ENCODE measurements at regions not wholly inside any gene's neighbourhood (a gene's known extent, or its start where the extent isn't known, plus 50 kb on each side); places are given as distances from the start of the nearest gene placed in this dataset.
"Not testable (repeated sequence)": the region's sequence is repeated elsewhere in the genome, so short reads cannot be mapped to it uniquely, and the experiment has no call there.

DNA sequence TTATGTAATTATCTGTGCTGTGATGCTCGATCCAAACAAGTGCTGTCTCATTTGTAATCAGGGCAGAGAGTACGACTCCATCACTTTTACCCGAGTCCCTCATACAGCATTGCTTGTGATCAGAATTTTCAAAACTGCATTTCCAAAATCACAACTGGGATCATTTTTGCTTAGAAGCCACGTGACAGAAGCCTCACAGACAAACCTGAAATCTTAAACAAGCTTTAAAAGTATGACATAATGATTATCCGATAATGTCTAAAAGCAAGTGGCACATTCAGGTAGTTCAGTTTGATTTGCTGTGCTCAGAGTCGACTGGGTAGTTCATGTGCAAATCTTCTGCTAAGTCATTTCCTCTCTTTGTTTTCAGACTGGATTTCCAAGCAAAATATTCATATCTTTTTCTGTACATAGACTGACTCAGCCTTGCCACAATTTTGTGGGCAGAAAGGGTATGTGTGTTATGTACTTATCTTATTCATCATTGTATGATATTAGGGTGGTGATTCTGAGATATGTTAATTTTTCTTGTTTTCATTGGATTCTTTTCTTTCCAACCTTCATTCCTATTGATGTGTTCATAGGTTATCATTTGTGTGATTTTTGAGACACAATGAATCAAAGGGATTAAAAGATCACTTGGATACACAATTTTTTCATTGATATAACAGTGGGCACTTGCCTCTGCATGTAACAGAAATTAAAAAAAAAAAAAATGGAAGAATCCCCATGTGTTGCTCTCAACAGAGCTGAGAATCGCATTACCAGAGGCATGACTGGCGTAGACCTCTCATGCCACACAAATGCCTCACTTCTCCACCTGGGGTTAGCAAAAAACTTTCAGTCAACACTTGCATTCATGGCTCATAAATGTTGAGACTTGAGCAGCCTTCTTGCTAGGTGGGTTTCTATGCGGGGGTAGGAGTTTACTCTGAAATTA, 355.7 kb downstream of the LTN1 start:
- no peak for DNase-seq

DNA sequence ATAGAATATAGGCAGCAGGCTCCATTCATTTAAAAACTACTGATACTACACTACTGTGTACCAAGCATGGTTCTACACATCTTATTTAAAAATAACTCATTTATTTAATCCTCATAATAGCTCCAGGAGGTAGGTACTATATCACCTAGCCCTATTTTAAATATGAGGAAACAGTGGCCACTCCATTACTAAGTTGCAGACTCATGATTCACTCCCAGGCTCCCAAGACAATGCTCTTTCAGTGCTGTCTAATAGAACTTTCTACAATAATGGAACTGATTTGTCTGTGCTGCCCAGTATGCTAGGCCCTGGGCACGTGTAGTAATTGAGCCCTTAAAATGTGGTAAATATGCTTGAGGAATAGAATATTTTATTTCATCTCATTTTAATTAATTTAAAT, 357.1 kb downstream of the LTN1 start:
- no peak for DNase-seq

DNA sequence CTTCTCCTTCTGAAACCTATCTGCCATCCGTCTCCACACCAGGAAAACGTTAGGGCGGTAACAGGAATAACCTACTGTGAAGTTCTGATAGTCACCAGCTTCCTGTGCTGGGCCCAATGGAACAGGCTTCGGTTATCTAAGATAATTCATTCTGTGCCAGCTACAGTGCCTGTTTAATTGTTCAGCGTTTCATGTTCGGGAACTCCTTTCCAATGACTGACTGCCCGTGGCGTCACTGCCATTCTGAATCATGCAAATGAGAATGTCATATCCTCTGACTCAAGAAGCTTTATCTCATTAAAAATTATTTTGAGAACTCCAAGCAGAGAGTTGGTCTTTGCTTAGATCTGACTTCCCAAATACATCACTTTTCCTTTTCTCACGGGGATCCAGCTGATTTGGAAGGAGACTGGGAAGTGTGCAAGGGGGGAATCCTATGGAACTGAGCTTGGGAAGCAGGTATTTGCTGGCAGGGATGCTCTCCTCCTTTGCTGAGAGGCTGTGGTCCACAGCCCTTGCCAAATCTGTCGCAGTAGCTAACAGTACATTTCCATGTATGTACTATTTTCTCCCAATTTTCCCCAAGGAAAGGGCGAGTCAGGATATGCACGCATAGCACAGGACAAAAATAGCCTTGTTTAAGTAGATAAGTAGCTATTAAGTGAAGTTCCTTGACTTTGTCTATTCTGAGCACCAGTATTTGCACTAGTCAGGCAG, 358.7 kb downstream of the LTN1 start:
- DNase-seq = no peak

DNA sequence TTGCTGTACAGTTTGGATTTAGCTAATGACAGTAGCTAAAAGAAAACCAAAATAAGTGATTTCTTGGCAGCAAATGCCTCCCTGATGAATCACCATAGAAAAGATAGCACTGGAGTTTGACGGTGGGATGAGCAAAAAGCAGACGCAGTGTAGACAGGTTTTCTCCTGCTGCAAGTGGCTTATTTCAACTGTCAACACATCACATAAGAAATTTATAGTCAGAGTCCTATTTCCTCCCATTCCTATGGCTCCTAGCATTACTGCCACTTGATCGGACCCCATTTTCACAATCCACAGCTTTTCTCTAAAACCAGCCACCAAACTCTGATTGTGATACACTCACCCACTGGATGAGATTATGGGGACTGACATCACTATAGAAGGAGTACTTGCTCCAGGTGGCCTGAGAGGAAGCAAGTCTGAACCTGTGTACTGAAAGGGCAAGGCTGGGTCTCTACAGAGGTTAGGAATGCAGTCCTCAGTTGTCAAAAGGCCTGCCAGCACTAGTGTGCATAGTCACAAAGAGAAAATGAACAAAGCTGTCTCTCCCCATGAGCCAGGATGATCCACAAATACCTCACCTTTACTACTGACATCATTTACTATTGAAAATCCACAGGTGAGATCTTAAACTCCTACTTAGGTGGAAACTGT, 359.8 kb downstream of the LTN1 start:
- DNase-seq = no peak

DNA sequence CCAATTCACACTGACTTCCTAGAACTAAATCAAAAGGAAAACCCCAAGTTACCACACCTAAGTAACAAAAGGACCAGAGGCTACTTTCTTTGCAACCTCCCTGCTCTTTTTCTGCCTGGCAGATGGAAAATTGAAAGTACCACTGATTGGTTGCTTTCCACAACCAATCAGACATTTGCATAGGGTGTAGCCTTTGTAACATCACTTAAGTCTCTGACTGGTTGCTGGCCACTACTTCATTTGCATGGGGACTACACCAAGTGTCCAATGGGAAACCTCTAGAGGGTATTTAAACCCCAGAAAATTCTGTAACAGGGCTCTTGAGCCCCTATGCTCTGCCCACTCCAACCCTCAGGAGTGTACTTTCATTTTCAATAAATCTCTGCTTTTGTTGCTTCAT, 365.0 kb downstream of the LTN1 start:
- DNase-seq = no peak

DNA sequence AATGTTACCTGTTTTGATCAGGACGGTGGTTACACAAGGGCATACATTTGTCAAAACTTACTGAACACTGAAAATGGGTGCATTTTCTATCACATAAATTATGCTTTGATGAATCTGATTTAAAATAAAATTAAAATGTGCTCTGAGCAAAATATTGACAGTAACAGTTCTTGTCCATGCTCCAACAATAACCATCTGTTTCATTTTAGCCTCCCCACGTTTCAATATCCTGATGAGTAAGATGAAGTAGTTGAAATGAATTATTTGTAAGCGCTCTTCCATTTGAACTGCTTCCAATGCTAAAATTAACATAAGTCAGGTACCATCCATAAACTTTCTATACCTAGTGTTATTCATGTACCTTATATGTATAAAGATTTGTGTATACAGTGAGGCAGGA, 365.4 kb downstream of the LTN1 start:
- DNase-seq = no peak

DNA sequence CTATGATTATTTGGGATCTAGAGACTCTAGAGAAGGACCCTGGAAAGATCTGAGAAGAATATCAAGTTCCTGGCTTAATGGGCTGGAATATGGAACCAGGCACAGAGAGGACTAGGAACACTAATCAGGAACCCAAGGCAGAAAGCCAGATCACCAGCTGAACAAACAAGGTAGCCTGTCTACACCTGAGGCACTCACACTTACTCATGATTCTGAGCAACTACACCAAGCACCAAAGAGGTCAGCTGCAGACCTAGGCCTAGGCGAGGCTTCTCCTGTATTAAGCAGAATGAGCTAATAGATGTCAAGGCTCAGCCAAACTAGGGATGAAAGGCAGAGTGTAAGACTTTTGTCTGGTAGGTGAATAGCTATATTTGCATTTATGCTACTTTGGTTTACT, 368.1 kb downstream of the LTN1 start:
- DNase-seq = no peak

DNA sequence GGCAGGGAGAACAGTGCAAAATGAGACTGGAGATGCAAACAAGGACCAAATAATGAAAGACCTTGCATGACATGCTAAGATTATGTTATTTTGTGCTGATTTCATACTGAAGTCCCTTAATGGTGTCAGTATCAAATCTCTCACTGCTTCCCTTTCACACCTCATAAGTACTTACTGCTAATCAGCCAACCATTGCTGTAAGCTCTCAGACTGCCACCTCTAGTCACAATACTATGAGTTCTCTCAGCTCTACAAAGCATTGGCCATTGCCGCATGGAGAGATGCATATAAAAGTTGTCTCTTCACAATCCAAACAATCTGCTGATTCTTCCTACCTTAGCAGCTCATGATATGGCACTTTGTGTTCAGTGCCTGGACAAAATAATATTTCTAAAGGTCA, 375.4 kb downstream of the LTN1 start:
- no peak for DNase-seq

DNA sequence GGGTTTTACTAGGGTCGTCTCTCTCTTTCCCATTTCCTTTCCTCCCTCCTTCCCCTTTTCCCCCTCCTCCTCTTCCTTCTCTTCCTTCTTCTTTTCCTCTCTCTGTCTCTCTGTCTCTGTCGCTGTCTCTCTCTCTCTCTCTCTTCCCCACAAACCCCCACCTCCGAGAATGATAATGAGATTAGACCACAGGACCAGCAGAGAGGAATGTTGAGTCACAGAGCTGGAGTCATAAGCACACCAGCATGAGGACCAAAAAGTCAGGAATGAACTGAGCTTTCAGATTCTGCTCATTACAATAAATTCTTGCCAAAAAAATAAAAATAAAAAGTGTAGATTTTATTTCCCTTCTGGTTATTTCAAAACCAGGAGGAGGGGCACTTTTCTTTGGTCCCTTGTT, 377.4 kb downstream of the LTN1 start:
- DNase-seq = no peak

DNA sequence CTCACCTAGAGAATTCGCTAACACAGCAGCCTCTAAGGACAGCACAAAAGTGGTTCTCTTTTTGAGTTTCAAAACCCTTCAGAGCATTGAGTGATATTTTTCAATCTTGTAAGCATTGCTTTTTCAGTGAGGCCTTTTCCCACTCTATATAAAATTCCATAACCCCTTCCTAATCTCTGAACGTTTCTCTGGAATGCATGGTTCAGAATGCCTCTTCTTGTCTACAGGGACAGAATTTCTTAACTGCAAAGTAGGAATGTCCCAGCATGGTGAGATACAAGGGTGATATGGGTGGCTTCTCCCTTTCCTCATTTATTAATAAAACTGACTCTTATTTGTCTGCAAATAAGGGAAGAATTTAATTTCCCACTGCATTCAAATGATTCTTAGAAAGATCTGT, 377.9 kb downstream of the LTN1 start:
- DNase-seq = no peak

DNA sequence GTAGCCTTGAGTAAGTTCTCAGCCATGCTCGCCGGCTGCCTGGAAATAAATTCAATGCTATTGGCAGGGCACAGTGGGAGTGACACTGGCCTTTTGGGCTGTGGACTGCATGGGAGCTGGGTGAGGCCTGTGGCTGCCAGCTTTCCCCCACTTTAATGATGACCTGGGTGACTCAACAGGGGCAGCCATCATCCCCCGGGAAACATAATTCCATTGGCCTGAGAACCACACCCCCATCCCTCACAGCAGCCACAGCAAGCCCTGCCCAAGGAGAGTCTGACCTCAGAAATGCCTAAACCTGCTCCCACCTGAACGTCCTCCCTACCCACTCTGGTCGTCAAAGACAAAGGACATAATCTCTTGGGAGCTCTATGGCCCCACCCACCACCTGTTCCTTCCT, 384.0 kb downstream of the LTN1 start:
- no peak for DNase-seq

DNA sequence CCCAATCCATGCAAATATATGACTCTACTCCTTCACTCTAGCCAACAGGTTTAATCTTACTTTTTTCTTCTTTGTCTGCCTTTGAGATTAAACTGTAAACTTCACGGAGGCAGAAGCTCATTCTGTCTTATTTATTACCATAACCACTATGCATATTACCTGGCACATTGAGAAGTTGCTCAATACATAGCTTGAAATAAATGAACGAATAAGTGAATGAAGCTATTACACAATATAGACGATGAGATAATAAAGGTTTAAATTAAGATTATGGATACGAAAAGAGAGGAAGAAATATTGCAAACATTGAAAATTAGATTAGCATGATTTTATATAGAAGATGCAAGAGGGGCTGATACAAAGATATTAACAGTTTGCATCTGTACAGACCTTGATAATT, 385.1 kb downstream of the LTN1 start:
- no peak for DNase-seq

DNA sequence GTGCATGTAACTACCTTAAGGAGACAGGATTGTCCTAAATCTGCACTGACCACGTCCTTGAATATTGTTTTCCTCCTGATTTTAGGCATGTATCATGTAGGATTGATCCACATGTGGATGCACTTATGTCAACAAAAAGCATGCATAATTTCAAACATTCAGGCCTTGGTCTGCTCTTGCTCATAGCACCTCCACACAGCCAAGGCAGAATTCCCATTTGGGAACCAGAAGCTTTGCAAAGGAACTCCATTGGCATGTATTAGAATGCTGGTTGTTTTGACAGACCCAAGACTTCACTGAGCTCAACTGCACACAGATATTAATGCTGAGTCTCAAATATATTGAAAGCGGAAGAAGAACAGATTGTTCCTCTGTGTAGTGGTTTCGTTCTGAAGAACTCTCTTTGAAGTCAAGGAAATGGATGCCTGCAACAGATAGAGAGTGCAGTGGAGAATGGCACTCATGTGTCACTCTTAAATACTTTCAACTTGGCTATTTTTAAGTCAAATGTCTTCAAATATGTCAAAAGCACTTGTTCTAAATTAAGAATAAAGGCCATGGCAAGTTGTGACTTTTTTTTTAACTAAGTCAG, 387.6 kb downstream of the LTN1 start:
- DNase-seq = no peak

DNA sequence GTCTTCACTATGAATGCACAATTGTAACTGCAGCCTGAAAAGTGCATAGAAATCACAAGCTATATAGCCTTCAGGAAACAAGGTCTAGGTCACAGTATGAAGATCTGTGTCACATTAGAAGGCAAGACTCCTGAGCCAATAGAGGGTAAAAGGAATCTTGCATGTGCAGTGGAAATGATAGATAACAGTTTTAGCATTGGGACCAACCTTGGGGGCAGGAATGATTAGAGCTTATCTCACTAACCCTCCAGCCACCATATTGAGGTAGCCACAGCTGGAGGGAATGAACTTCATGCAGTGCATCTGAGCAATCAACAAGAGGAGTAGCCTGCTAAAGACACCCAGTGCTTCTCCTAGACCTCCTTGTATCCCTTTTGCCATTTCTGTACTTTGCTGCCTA, 390.1 kb downstream of the LTN1 start:
- no peak for DNase-seq

DNA sequence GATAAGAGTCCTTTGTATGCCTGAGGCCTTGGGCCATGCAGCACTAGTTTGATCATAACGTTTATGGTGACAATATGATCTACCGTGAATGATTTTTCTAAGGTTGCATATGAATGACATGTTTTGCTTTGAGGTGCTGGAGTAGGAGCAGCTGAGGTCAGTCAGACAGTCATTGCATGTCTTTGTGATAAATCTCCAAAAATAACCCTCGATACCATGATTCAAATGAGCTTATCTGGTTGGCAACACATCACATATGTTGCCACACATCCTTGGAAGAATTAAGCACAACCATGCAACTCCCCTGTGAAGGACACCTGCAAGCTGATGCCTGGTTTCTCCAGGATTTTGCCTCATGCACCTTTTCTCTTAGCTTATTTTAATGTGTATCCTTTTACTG, 394.5 kb downstream of the LTN1 start:
- DNase-seq = no peak

DNA sequence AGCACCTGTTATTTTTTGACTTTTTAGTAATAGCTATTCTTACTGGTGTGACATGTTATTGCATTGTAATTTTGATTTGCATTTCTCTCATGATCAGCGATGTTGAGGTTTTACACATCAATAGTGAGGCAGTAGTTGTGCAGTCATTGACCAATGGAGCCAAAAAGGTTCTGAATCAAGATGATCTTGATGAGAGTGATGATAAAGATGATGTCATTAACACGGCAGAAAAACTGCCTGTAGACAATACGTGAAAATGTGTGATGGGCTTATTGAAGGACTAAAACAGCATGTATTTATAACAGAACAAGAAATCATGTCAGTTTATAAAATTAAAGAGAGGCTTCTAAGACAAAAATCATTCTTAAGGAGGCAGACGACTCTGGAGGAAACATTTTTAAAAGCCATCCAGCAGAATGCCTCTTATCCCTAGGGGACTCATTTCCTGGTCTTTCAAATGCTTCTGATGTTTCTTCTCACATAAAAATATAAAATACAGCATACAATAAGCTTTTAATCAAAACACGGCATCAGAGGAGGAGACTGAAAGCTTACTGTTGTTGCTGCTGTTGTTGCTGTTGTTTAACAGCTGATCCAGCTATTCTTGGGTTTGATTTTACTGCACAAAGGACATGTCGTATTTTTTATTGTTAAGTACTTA, 400.3 kb downstream of the LTN1 start:
- DNase-seq = no peak

DNA sequence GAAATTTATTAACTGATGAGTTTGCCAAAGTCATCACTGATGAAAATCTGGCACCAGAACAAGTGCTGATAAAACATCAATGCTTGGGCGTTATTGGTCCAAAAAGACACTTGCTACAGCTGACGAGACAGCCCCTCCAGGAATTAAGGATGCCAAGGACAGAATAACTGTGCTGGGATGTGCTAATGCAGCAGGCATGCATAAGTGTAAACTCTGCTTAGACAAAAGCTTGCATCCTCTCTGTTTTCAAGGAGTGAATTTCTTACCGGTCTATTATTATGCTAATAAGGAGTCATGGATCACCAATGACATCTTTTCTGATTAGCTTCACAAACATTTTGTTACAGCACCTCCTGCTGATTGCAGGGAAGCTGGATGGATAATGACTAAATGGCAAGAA, 402.0 kb downstream of the LTN1 start:
- no peak for DNase-seq

DNA sequence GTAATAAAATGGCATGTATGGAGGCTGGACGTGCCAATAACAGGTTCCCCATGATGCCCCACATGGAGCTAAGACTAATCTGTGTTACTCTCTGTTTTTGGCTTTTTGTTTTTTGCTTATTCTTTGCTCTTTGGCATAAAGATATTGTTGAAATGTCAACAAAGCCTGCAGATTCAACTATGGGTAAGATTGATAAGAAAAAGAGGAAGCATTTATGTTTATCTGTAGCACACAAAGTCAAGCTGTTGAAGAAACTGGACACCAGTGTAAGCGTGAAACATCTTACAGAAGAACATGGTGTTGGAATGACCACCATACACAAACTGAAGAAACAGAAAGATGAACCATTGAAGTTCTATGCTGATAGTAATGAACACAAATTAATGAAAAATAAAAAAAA, 402.7 kb downstream of the LTN1 start:
- DNase-seq = no peak

DNA sequence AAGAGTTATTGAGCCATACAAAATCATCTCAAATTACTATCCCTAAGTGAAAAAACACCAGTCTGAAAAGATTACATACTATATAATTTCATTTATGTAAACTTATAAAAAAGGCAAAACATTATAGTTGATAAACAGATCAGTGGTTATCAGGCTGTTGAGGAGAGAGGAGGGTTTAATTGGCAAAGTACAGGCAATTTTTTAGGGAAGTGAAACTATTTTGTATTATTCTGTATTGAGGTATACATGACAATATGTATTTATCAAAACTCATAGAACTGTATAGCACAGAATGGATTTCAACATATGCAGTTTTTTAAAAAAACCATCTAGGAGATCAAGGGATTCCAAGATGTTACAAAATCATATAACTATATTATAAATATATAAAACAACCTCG, 403.7 kb downstream of the LTN1 start:
- DNase-seq = no peak

DNA sequence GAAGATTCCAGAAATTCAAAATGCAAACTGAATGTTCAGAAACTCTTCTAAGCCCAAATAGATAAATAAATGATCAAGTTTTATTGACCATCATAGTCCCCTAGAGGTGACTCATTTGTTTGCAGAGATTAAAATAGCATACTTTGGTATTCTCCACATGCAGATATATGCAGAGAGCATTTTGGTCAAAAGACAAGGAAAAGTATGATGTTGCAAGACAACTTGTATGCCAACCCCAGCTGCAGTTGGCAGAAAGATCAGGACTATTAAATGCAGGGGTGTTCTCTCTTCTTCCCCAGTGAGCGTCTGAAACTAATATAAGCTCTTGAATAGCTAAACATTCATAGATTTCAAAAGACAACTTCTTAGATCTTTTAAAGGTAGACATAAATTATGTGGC, 404.9 kb downstream of the LTN1 start:
- no peak for DNase-seq

DNA sequence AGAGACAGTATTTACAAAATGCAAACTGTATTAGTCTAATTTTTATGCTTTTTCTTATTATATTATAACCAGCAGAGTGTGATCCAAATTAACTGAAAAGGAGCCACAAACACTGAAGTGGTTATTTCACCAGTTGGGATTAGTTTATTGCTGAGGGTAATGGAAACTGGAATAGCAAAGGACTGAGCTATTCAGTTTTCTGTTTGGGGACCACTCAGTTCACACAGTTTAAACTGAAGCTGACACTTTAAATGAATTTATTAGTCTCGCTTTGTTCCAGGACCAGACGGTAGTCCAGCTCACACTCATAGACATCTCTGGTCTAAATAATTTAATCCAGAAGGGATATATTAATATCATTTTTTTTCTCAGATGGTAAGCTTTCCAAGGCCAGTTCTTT, 410.7 kb downstream of the LTN1 start:
- no peak for DNase-seq

DNA sequence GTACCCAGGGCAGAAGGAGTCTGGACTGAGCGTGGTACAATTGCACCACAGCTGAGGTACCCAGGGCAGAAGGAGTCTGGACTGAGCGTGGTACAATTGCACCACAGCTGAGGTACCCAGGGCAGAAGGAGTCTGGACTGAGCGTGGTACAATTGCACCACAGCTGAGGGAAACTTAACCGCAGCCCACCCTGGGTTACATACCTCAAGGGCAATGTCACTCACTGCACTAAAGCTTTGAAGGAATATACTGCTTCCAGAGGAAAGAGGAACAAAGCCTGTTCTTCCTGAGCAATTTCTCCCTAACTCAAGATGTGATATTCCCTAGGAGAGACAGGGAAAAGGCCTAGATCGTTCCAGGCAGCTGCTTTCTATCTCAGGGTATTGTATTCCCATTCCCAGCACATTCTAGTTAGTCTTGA, 411.4 kb downstream of the LTN1 start:
- not testable (repeated sequence) for DNase-seq

DNA sequence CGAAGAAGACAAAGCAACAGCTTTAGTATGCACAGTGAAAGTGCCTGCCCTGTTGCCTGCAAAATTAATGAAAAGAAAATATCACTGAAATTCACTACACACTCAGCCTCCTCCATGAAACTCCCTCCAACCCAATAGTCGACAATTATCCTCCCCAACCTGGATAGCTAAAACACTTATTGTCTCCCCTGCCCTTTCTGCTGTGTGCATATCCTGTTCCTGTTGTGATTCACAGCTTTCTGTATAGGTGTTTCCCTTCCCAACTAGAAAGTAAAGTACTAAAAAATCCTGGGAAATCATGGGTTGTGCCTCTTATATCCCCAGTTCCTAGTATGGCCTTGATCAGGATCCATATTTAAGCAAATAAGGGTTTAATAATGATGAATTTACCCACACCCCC, 412.1 kb downstream of the LTN1 start:
- DNase-seq = no peak

Measured in KG1 (cell line).